ENCODE measurements at regions not wholly inside any gene's neighbourhood (a gene's known extent, or its start where the extent isn't known, plus 50 kb on each side); places are given as distances from the start of the nearest gene placed in this dataset.

DNA sequence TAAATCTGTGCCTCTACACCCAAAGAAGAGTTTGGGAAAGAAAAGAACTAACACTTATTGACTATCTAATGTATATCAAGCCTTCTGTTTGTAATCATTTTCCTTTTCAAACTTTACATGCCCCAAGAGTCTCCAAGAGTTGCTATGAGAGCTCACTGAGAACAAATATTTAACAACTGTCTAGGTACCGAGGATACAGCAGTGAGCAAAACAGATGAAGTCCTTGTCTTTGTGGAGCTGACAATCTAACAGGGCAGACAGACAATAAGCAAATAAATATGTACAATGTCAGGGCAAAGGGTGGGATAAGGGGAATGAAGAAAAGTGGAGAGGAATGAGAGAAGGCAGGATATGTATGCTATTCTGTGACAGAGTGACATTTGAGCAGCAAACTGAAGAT is 64.8 kb upstream of the KSR1 start:
- TF ChIP-seq, protein P1, sequence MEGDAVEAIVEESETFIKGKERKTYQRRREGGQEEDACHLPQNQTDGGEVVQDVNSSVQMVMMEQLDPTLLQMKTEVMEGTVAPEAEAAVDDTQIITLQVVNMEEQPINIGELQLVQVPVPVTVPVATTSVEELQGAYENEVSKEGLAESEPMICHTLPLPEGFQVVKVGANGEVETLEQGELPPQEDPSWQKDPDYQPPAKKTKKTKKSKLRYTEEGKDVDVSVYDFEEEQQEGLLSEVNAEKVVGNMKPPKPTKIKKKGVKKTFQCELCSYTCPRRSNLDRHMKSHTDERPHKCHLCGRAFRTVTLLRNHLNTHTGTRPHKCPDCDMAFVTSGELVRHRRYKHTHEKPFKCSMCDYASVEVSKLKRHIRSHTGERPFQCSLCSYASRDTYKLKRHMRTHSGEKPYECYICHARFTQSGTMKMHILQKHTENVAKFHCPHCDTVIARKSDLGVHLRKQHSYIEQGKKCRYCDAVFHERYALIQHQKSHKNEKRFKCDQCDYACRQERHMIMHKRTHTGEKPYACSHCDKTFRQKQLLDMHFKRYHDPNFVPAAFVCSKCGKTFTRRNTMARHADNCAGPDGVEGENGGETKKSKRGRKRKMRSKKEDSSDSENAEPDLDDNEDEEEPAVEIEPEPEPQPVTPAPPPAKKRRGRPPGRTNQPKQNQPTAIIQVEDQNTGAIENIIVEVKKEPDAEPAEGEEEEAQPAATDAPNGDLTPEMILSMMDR (IDR thresholded peaks at IDR 0.05; ENCODE audit: low read depth, low read length, poor library complexity, severe bottlenecking) = no peak
- TF ChIP-seq EZH2phosphoT487 (IDR thresholded peaks at IDR 0.05; ENCODE audit: borderline replicate concordance, low read length) = no peak
